ENCODE measurements at regions not wholly inside any gene's neighbourhood (a gene's known extent, or its start where the extent isn't known, plus 50 kb on each side); places are given as distances from the start of the nearest gene placed in this dataset.
"Not testable (repeated sequence)": the region's sequence is repeated elsewhere in the genome, so short reads cannot be mapped to it uniquely, and the experiment has no call there.

DNA sequence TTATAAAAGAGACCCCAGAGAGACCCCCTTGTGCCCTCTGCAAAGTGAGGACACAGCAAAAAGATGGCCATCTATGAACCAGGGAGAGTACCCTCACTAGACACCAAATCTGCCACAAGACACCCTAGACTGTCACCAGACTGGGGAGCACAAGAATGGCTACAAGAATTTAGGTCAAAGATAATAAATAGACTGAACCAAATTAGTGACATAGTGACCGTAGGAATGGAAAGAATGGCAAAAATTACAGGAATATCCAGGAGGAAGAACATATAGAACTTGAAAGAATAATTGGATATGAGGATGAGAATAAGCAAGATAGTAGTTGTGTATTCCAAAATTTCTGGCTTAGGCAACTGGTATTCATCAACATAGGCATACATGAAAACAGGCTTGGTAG lies 235.0 kb downstream of the NNT start:
- H3K27me3 Mint-ChIP-seq (ENCODE audit: low read depth), result no peaks in the 10 kb centered on the region
- no peak for DNase-seq
- no peak for ATAC-seq
- no peaks in the 10 kb centered on the region for H3K9me3 Mint-ChIP-seq (ENCODE audit: insufficient read depth)
- H3K27ac Mint-ChIP-seq, result no peak overlapping the region
- POLR2A ChIA-PET, result no interaction called here
- CTCF ChIA-PET, result no interaction called here
- no peak overlapping the region for H3K4me3 Mint-ChIP-seq
- no peaks in the 10 kb centered on the region for H3K4me1 Mint-ChIP-seq (ENCODE audit: low read depth)
- no peaks in the 10 kb centered on the region for H3K36me3 Mint-ChIP-seq (ENCODE audit: low read depth)

DNA sequence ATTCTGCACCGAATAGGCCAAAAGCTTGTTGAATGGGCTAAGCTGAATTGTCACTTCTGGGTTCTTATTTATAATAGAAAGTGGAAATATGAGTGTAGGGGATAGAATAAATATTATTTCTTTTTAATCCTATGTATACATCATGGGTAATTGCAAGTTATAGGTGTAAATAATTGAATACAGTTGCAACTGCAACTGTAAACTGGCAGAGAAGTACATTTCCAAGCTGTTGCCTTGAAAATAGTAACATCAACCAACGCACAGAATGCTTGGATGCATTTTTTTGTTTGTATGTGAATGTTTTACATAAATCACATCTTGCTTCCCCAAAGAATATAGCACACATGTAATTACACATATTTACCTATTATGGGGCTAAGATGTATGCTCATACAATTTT lies 234.1 kb downstream of the NNT start:
- no peaks in the 10 kb centered on the region for H3K36me3 Mint-ChIP-seq (ENCODE audit: low read depth)
- ATAC-seq (no peak), DNase-seq (no peak)
- no peak overlapping the region for H3K27ac Mint-ChIP-seq
- no peak overlapping the region for H3K4me3 Mint-ChIP-seq
- H3K9me3 Mint-ChIP-seq (ENCODE audit: insufficient read depth), result no peaks in the 10 kb centered on the region
- POLR2A ChIA-PET, result no interaction called here
- H3K4me1 Mint-ChIP-seq (ENCODE audit: low read depth), result no peaks in the 10 kb centered on the region
- CTCF ChIA-PET, result no interaction called here
- no peaks in the 10 kb centered on the region for H3K27me3 Mint-ChIP-seq (ENCODE audit: low read depth)

DNA sequence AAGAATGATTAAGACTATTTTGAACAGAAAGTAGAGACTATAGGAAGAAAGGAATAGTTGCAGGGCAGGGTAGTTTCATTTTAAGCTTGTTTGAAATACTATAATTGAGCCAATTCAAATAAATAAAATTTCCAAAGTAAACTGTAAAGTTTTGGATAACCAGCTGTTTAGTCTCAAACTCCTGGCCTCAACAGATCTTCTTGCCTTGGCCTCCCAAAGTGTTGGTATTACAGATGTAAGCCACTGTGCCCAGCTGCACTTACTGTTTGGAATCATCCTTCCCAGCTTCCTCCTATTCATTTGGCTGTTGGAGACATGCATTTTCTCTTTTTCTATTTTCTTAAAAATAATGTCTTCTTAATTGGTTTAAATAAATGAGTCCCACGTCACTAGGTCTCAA lies 231.0 kb downstream of the NNT start:
- H3K27ac Mint-ChIP-seq, result no peak overlapping the region
- peaks cover 7% of the 10 kb centered on the region for H3K9me3 Mint-ChIP-seq (ENCODE audit: insufficient read depth)
- CTCF ChIA-PET, result no interaction called here
- no peaks in the 10 kb centered on the region for H3K4me1 Mint-ChIP-seq (ENCODE audit: low read depth)
- DNase-seq (no peak), ATAC-seq (no peak)
- POLR2A ChIA-PET, result no interaction called here
- no peak overlapping the region for H3K4me3 Mint-ChIP-seq
- no peaks in the 10 kb centered on the region for H3K27me3 Mint-ChIP-seq (ENCODE audit: low read depth)
- H3K36me3 Mint-ChIP-seq (ENCODE audit: low read depth), result no peaks in the 10 kb centered on the region

GRCh38 chr5:43824325-43824964 lies 221.5 kb downstream of the NNT start:
- H3K4me3 Mint-ChIP-seq; H3K27me3 Mint-ChIP-seq (ENCODE audit: low read depth); H3K4me1 Mint-ChIP-seq (ENCODE audit: low read depth); ATAC-seq; H3K9me3 Mint-ChIP-seq (ENCODE audit: insufficient read depth); H3K36me3 Mint-ChIP-seq (ENCODE audit: low read depth); POLR2A ChIA-PET; DNase-seq; H3K27ac Mint-ChIP-seq; CTCF ChIA-PET: not testable (repeated sequence)

DNA sequence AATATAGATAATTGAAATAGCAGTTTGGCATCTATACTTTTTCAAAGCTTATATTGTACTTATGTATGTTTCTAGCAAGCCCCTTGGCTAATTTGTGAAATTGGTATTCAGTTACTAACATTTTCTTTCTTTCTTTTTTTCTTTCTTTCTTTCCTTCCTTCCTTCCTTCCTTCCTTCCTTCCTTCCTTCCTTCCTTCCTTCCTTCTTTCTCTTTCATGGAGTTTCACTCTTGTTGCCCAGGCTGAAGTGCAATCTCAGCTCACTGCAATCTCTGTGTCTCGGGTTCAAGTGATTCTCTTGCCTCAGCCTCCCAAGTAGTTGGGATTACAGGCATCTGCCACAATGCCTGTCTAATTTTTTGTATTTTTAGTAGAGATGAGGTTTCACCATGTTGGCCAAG lies 215.4 kb downstream of the NNT start:
- H3K27me3 Mint-ChIP-seq (ENCODE audit: low read depth); POLR2A ChIA-PET; H3K4me3 Mint-ChIP-seq; CTCF ChIA-PET; H3K36me3 Mint-ChIP-seq (ENCODE audit: low read depth); ATAC-seq; H3K27ac Mint-ChIP-seq; DNase-seq; H3K4me1 Mint-ChIP-seq (ENCODE audit: low read depth): not testable (repeated sequence)
- peaks cover 12% of the 10 kb centered on the region for H3K9me3 Mint-ChIP-seq (ENCODE audit: insufficient read depth)

DNA sequence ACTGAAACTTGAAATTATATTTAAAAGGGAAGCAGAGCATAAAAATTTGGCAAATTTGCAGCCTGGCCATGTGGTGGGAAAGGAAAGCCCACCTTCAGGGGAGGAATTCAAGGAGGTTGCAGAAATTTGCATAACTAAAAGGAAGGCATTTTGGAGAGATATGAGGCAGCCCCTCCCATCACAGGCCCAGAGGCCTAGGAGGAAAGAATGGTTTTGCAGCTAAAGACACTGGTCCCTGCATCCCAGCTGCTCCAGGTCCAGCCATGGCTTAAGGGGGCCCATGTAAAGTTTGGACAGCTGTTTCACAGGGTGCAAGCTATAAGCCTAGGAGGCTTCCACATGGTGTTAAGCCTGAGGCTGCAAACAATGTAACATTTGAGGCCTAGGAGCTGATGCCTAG lies 212.5 kb downstream of the NNT start:
- no peak for ATAC-seq
- ChIA-PET CTCF (no interaction called here), POLR2A (no interaction called here)
- Mint-ChIP-seq H3K4me3 (no peak overlapping the region), H3K4me1 (ENCODE audit: low read depth) (no peaks in the 10 kb centered on the region), H3K27ac (no peak overlapping the region), H3K36me3 (ENCODE audit: low read depth) (no peaks in the 10 kb centered on the region), H3K9me3 (ENCODE audit: insufficient read depth) (peaks cover 12% of the 10 kb centered on the region), H3K27me3 (ENCODE audit: low read depth) (no peaks in the 10 kb centered on the region)
- DNase-seq, result no peak

DNA sequence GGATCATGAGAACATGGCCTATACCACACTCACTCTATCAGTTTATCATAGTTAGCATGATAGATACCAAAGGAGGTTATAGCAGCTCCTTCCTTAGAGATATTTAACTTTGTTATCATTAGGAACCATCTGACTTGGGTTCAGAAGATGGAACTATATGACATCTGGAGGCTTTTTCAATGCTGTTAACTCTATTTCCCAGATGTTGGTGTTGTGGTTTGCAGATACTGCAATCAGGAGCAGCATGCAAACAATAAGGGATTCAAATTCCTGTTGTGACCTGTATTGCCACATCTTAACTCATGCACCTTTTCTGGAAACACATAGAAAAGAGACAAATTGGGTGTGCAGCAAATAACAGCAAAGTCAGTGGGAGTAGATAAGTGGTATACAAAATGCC lies 201.7 kb downstream of the NNT start:
- no peaks in the 10 kb centered on the region for H3K36me3 Mint-ChIP-seq (ENCODE audit: low read depth)
- POLR2A ChIA-PET, result no interaction called here
- DNase-seq (no peak), ATAC-seq (no peak)
- no peaks in the 10 kb centered on the region for H3K4me1 Mint-ChIP-seq (ENCODE audit: low read depth)
- CTCF ChIA-PET, result no interaction called here
- H3K4me3 Mint-ChIP-seq, result no peak overlapping the region
- no peak overlapping the region for H3K27ac Mint-ChIP-seq
- no peaks in the 10 kb centered on the region for H3K27me3 Mint-ChIP-seq (ENCODE audit: low read depth)
- H3K9me3 Mint-ChIP-seq (ENCODE audit: insufficient read depth), result no peaks in the 10 kb centered on the region

DNA sequence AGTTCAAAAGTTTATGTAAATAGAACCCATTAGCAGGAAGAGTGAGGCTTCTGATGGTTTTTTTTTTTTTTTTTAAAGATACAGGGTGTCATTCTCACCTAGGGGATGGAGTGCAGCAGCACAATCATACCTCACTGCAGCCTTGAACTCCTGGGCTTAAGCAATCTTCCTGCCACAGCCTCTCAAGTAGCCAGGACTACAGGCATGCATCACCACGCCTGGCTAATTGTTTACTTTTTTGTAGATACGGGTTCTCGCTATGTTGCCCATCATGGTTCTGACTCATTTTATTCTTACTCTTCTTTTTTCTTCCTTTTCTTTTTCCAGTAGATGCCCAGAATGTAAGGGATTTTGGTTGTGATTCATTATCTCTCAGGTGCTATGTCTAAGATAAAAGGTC lies 201.1 kb downstream of the NNT start:
- Mint-ChIP-seq H3K4me1 (ENCODE audit: low read depth) (no peaks in the 10 kb centered on the region), H3K9me3 (ENCODE audit: insufficient read depth) (no peaks in the 10 kb centered on the region), H3K36me3 (ENCODE audit: low read depth) (no peaks in the 10 kb centered on the region), H3K27ac (no peak overlapping the region), H3K4me3 (no peak overlapping the region), H3K27me3 (ENCODE audit: low read depth) (no peaks in the 10 kb centered on the region)
- DNase-seq, result no peak
- ChIA-PET CTCF (no interaction called here), POLR2A (no interaction called here)
- ATAC-seq, result no peak

- no peak overlapping the region for H3K4me3 Mint-ChIP-seq
- DNase-seq, result no peak
Observed at GRCh38 chr5:43802651-43803050, 199.7 kb downstream of the NNT start.

GRCh38 chr5:43802119-43802518 lies 199.1 kb downstream of the NNT start:
- ChIA-PET POLR2A (no interaction called here), CTCF (no interaction called here)
- H3K27me3 Mint-ChIP-seq (ENCODE audit: low read depth), result no peaks in the 10 kb centered on the region
- no peak for DNase-seq
- no peaks in the 10 kb centered on the region for H3K36me3 Mint-ChIP-seq (ENCODE audit: low read depth)
- H3K9me3 Mint-ChIP-seq (ENCODE audit: insufficient read depth), result no peaks in the 10 kb centered on the region
- no peak overlapping the region for H3K4me3 Mint-ChIP-seq
- H3K27ac Mint-ChIP-seq, result no peak overlapping the region
- no peaks in the 10 kb centered on the region for H3K4me1 Mint-ChIP-seq (ENCODE audit: low read depth)
- no peak for ATAC-seq

More at GRCh38 chr5:43802651-43803050, 199.7 kb downstream of the NNT start:
- no peaks in the 10 kb centered on the region for H3K27me3 Mint-ChIP-seq (ENCODE audit: low read depth)
- H3K27ac Mint-ChIP-seq, result no peak overlapping the region
- no peaks in the 10 kb centered on the region for H3K36me3 Mint-ChIP-seq (ENCODE audit: low read depth)
- no peaks in the 10 kb centered on the region for H3K9me3 Mint-ChIP-seq (ENCODE audit: insufficient read depth)
- H3K4me1 Mint-ChIP-seq (ENCODE audit: low read depth), result no peaks in the 10 kb centered on the region
- ChIA-PET POLR2A (no interaction called here), CTCF (no interaction called here)
- ATAC-seq, result no peak

GRCh38 chr5:43798740-43799139 lies 195.8 kb downstream of the NNT start:
- ATAC-seq (no peak), DNase-seq (no peak)
- Mint-ChIP-seq H3K36me3 (ENCODE audit: low read depth) (no peaks in the 10 kb centered on the region), H3K9me3 (ENCODE audit: insufficient read depth) (no peaks in the 10 kb centered on the region), H3K27ac (no peak overlapping the region), H3K4me1 (ENCODE audit: low read depth) (no peaks in the 10 kb centered on the region), H3K27me3 (ENCODE audit: low read depth) (no peaks in the 10 kb centered on the region), H3K4me3 (no peak overlapping the region)
- ChIA-PET CTCF (no interaction called here), POLR2A (no interaction called here)

DNA sequence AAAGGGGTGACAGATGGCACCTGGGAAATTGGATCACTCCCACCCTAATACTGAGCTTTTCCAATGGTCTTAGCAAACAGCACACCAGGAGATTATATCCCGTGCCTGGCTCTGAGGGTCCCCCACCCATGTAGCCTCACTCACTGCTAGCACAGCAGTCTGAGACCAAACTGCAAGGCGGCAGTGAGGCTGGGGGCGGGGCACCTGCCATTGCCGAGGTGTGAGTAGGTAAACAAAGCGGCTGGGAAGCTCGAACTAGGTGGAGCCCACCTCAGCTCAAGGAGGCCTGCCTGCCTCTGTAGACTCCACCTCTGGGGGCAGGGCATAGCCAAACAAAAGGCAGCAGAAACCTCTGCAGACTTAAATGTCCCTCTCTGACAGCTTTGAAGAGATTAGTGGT lies 188.9 kb downstream of the NNT start:
- H3K27ac Mint-ChIP-seq; ATAC-seq; CTCF ChIA-PET; H3K27me3 Mint-ChIP-seq (ENCODE audit: low read depth); H3K36me3 Mint-ChIP-seq (ENCODE audit: low read depth); POLR2A ChIA-PET; H3K9me3 Mint-ChIP-seq (ENCODE audit: insufficient read depth); H3K4me3 Mint-ChIP-seq; DNase-seq; H3K4me1 Mint-ChIP-seq (ENCODE audit: low read depth): not testable (repeated sequence)

DNA sequence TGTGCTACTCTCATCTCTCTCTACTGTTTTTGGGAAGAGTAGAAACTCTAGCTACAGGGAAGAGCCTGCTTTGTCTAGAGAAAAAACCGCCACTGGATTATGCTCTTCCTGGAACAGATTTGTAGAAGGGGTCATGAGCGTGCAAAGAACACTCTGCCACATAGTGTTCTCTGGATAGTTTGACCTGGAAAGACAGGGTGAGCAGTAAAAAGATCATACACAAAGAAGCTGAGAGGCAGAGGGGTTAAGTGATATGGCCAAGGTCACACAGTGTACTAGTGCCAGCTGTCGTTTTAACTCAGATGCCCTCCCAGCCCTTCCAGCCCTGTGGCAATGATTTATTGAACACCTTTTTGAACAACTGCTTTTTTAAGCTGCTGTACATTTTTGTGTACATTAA lies 182.2 kb downstream of the NNT start:
- ChIA-PET CTCF (no interaction called here), POLR2A (no interaction called here)
- Mint-ChIP-seq H3K4me1 (ENCODE audit: low read depth) (no peaks in the 10 kb centered on the region), H3K4me3 (no peak overlapping the region), H3K36me3 (ENCODE audit: low read depth) (no peaks in the 10 kb centered on the region), H3K27me3 (ENCODE audit: low read depth) (no peaks in the 10 kb centered on the region), H3K27ac (no peak overlapping the region), H3K9me3 (ENCODE audit: insufficient read depth) (no peaks in the 10 kb centered on the region)
- DNase-seq, result no peak
- no peak for ATAC-seq

All from activated CD8-positive, alpha-beta T cell treated with anti-CD3 and anti-CD28 coated beads, Interleukin-2, amount 10 ng/mL, durations not matched to agents 7 days and 5 days (primary cell).